ENCODE measurements at regions not wholly inside any gene's neighbourhood (a gene's known extent, or its start where the extent isn't known, plus 50 kb on each side); places are given as distances from the start of the nearest gene placed in this dataset.

DNA sequence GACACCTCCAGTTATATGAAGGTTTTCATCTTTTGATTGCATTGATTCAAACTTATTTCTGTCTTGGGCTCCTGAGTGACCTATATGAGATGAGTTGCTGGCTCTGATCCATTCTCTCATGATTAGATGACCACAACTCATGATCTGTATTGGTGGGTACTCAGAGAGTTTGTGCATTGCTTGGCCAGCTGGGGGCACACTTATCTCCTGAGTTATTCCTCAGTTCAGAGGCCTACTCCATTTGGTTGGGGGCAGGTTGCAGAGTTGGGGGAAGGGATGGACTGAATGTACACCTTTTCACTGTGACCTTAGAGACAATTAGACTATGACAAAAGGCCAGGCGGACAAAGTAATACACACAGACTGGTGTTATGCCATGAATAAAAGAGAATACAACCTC is 166.2 kb upstream of the SEMA6D start:
- DNase-seq = peak; percentile 69

DNA sequence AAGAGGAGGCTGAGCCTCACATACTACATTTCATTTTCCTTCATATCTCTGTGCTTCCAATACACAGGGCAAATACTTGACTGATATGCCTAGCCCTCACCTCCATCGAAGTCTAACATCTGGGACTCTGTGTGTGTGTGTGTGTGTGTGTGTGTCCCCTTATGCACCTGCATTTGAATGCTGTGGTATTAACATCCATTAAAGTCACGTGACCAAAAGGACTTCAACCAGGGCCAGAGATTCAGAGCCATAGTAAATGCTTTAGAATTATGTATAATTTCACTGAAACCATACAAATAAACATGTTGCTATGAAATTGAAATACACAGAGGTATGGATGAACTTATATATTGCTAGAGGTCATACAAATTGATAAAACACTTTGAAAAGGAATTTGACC is 165.8 kb upstream of the SEMA6D start:
- peak; percentile 33 for DNase-seq

DNA sequence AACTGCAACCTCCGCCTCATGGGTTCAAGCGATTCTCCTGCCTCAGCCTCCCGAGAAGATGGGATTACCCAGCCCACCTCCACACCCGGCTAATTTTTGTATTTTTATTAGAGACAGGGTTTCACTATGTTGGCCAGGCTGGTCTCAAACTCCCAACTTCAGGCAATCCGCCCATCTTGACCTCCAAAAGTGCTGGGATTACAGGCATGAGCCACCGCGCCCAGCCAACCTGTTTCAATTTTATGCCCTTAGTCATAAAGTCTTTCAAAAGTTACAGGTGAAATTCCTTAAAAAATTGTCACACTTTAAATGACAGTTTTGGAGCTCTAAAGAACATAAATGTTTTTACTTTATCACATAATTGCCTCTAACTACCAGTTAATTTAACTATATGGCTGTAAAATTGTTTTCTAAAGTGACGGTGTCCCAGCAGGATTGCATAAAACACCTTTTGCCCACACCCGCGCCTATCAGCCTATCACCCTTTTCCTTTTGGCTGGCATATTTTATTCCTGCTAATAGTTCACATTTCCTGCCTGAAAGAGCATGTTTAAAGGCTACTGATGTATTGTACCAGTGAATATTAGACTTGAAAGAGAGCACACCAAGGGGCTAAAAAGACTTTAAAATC is 164.2 kb upstream of the SEMA6D start:
- peak; percentile 16 for DNase-seq

DNA sequence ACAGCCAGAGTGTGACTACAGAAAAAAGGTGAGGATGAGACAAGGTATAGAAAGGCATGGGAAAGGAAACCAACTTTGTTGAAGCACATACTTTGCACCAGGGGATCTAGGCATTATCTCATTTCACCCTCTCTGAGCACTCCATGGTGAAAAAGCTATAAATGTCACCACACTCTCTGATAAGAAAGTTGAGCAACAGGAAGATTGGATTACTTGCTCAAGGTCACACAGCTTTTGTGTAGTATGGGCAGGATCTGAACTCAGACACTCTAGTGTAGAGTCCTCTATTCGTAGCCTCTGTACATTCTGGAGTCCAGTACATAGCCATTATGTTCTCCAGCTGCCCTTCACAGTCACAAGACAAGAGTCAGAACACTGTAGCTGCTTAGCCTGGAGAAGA is 163.4 kb upstream of the SEMA6D start:
- DNase-seq = no peak

DNA sequence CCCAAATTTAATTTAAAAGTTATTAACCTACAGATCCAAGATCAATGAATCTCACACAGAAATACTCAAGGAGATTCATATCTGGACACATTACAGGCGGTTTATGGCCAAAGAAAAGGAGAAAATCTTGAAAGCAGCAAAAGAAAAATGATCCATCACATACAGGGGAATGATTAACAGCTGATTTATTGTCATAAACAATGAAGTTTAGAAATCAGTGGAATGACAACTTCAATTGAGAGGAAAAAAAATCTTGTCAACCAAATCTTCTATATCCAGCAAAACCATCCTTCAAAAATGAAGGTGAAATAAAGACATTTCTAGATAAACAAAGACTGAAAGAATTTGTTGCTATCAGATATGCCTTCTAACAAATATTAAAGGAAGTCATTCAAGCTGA is 156.2 kb upstream of the SEMA6D start:
- peak; percentile 9 for DNase-seq

DNA sequence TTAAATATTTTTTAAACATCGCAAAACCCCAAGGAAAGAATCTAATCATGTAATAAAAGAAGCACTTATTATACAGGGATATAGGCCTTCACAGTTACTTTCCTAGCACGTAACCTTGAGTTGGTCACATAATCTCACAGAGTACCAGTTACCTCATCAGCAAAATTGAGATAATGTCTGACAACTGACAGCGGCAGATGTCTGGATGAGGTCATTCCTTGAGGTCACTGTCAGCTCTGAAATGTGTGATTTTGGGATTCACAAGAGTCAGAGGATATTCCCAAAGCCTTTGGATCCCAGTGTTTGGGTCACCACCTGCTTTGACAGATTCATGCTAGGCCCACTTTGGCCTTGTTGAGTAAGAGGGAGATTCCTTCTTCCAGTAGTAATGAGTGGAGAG is 151.4 kb upstream of the SEMA6D start:
- DNase-seq = peak; percentile 36

DNA sequence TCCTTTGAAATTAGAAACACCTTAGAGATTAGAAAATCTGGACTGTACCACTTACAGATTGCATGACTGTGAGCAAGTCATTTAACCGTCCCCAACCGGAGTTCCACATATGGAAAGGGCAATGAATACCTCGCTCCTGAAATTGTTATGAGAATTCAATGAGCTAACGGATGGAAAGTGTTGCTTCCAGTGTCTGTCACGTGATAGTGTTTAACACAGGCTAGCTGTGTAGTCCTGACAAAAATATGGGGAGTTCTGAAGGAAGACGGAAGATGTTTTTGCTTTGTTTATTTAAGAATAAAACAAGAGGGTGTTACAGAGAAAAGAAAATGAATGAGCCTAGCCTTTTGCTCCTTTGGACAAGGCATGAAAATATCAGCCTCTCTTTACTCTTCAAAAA is 150.7 kb upstream of the SEMA6D start:
- DNase-seq = no peak

DNA sequence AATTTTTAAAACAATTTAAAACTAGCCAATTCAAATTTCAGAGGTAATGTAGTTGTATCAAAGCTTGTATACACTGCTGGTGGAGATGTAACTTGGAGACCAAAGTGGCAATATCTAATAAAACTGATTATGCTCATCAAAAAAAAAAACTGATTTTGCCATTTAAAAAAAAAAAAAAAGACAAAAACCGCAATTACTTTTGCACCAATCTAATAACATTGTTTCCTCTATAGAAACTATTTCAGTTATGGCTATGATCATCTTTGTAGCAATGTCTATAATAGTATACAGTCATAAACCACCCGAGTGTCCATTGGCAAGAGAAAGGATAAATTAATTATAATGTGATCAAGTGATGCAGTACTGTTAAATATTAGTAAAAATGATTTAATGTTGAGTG is 149.3 kb upstream of the SEMA6D start:
- no peak for DNase-seq

DNA sequence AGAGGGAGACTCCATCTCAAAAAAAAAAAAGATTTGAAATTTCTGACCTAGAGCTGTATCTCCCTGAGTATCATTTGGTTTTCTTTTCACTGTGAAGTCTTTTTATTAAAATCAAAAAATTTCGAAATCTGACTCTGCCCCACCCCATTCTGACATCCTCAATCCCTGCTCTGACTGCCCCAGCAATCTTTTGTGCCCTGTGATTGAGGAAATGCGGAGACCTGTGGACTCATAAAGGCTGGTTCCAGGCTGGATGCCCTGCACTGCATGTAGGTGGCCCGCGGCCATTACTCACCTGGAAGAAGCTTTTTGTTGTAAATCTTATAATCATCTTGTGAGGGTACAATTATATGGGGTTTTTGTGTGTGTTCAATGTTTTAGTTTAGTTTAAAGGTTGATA is 147.3 kb upstream of the SEMA6D start:
- DNase-seq = no peak

DNA sequence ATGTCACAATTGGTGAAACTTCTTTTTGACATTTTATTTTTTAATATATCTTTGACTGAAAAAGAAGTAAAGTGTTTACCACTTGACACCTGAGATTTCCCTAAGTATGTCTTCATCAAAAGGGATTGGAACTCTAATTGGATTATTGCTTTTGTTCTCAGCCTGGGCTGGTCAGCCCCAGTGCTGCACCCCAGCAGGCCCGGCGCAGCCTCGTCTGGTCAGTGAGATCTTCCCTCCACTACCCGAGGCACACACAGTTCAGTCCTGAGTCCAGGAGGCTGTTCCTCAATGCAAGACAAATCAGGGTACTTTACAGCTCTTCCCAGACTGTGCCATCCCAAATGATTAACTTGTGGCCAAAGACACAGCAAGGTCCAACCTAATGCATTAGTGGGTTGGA is 146.9 kb upstream of the SEMA6D start:
- peak; percentile 10 for DNase-seq

DNA sequence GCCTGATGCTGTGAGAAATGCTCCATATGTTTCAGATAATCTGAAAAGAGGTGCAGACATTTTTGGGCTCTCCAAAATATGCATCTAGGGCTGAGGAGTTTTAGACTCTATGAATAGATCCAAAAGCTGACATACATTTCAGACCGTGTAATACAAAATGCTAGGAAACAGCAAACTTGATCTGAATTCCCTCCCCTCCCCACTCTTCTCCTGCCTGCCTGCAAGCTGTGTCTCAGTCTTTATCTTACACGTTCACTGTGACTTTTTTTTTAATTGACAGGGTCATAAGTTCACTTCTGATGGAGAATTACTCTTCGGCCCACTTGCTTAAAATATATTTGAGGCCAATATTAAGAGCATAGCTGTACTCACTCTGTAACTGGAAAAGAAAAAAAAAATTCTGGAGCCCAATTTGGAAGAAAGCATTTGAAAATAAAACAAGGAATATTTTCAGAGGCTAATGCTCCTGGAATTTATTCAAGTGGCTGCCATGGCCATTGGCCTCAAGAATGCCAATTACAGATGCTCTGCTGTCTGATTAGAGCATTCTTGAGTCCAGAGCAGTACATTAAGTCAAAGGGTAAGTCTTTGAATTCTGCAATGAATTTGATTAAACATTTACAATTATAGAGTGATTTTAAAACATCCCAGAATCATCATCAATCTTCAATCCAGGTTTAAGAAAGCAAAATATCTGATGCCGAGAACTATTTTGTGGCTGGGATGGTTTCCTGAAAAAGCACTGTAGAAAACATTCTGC is 146.2 kb upstream of the SEMA6D start:
- DNase-seq = peak; percentile 17

DNA sequence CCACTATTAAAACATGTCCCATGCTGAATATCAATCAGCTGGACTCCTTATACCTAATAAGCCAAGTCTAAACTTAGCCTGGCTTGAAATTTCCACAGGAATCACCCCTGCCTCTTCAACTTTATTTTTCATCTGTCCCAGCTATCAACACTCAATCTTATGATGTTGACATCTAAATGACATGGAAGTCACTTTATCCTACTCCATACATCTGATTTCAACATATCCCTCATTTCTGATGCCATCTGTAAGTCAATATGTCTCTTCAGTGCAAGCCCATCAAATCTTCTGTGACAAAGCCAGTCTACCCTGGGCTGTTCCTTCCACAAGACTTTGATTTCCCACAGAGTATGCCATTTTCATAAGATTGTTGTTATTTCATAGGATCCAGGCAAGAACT is 143.6 kb upstream of the SEMA6D start:
- DNase-seq = no peak

DNA sequence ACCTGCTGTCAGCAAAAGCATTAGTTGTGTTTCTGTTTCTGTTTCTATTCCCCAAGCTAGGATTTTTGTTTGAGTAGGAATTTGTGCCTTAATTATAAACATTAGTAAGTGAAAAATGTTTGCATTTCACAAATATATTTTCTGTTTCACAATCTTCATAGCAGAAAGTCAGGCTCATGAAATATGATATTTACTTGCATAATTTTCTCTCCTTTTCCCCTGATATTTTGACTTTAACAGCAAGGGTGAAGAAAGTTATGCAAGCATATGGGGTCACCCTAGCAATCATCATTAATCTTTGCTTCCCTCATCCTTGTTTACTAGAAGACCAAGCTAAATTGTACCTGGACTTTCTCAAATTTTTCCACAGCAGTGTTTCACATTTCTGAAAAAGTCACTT is 140.3 kb upstream of the SEMA6D start:
- DNase-seq = peak; percentile 23

DNA sequence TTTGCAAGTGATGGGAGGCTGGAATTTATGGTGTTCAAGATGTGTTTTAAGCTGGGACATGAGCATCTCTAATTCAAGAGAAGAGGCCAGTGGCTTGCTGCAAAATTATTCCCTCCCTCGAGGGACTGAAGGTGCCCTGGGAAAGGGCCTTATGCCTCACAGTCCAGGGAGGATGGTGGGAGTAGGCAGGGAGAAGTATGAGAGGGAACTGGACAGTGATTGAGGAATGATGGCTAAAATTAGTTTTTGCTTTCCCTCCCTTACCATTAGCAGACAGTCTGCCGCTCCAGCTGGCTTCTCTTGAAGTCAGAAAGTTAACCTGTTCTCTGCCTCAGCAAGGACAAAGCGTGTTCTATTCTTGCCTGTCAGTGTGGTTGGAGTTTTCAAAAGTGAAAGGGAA is 139.8 kb upstream of the SEMA6D start:
- peak; percentile 56 for DNase-seq

DNA sequence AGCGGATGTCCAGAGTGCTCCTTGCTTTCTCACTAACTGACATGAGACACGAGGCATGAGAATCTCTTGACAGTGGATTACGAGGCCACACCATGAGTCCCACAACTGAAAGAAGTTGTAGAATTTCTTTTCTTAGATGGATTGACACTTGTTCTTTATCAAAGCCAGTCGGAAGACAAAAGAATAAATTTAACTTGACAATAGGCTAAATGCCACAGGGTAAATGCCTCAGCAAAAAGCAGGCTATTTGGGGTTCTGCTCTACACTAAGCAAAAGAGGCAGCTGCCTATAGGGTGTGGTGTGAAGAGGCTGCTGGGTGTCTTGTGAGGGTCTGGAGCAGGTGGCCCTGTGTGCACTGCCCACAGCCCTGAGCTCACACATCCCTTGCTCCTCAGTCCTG is 135.1 kb upstream of the SEMA6D start:
- DNase-seq = no peak

DNA sequence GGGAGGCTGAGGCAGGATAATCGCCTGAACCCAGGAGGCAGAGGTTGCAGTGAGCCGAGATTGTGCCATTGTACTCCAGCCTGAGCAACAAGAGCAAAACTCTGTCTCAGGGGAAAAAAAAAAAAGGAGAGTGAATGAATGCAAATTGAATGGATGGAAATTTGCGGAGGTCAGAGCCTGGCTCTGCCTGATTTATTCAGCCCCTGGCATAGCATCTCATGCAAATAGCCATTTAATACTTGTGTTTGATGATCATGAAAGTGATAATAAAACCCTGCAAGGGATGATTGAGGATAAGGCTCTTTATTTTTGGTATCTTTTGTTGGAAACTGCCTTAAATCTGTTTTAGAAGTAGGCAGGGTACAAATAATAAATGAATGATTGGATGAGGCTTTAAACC is 133.0 kb upstream of the SEMA6D start:
- DNase-seq = no peak

DNA sequence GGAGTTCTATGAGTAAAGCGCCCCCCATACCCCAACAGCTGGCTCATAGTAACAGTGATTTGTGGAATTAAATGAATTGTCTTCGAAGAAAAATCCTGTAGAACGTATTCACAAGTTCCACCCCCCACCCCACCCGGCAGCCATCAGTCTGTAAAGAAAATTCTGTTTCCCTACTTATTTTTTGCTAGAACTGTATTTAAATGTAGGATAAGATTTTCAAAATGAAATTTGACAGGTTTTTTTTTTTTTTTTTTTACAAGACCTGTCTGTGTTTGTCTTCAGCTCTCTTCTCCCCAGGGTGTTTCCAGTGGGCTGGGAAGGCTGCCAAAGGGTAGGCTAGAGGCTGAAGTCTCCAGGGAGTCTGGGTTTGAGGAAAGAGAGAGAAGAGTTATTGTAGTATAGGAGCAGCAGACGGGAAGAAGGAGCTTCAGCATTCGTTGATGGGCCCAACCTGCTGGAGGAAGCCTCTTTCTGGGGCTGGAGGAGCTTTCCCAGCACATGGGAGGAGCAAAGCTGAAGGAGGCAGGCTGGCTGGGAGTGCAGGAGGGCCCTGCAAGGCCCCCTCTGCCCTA is 130.6 kb upstream of the SEMA6D start:
- DNase-seq = peak; percentile 100

DNA sequence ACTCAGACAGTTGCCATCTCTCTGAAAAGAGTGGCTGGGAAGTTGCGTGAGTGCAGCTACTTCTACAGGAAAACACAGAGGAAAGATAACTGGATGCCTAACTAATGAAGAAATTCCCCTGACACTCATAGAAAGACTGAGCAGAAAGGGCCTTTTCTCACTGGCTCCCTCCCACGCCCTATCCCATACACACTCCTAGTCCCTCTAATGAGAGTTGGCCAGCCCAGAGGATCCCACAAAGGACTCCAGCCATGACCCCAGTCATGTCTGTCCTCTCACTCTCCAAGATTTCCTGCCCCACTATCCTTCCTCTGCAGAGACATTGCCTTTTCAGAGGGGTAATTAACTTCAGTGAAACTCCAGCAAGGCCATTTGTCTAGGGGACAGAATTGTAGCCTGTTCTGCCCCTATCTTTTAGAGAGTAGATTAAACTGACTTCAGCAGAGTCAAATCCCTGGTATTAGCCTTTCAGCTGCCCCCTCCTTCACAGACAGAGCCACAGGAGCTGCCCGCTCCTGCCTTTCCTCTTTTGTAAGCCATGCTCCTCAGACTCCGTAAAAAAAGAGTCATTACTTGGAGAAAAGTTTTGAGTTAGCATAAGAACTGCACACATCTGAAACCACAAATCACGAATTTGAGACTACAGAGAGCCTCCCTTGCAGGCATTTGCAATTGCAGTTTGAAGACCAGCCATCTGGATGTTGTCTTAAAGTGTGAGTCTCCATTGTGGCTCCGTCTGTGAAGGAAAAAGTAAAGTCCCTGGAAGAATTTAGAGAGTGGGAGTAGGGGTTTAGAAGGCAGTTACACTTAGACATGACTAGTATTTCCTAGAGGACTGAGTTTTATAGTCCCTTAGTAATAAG is 129.1 kb upstream of the SEMA6D start:
- peak; percentile 36 for DNase-seq

DNA sequence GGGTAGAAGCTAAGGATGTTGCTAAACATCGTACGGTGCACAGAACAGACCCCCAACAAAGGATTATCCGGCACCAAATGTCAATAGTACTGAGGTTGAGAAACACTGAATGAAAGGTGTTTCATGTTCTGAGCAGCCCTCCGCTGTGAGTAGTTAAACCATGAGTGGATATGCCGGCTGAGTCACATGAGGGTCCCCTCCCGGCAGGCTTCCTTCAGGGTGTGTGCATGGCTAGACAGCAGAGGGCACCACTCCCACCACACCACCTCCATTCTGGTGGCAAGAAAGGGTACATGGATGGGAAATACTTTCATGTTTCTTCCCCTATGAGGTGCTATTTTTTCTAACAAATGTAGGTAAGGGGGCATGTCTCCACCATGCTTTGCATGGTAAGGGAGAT is 128.3 kb upstream of the SEMA6D start:
- peak; percentile 25 for DNase-seq

DNA sequence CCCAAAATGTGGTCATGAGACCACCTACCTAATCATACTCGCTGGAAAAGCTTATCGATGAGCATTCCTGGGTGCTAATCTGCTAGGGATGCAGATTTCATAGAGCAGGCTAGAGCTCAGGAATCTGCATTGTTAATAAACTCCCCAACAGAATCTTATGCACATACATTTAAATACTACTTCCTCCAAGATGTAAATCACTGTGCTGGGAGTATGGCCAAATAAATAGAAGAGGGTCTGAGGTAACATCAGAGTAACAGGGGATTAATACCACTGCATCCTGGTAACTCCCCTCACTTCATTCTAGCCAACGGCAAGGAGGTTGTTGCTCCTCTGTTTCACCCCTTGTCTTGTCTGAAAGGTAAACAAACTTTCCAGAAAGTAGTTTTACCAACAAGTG is 118.3 kb upstream of the SEMA6D start:
- DNase-seq = no peak

DNA sequence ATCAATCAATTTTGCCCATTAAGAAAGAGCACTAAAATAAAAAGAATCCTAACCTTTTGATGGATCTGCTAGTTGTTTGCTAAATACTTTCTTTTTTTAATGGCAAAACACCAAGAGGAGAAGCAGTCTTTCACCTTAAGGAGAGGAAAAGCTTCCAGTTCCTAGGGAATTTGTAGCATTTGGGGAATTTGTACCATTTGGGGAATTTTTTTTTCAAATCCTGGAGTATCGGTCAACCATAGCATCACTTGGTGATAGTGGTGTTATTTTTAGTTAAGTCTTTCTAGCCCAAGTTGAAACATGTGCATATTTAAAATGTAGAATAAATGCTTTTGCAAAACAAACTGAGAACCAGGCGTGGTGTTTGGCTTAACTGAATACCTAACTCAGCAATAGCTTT is 117.5 kb upstream of the SEMA6D start:
- DNase-seq = peak; percentile 18

DNA sequence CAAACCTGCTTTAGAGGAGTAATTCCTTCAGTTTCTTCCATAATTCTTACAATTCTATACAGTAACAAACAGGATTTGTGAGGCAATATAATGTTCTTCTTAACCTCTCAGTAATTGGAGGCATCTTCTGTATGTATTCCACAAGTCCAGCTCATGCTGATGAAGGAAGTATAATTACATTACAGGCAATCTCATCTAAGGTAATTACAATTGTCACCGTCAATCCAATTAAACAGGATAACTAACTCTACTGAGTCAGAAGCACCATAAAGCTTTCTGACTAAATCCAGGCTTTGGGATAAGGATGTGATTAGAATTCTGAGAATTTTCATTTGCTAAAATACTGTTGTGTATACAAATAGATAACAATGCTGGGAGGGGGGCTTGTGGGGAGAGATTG is 115.2 kb upstream of the SEMA6D start:
- DNase-seq = peak; percentile 50

DNA sequence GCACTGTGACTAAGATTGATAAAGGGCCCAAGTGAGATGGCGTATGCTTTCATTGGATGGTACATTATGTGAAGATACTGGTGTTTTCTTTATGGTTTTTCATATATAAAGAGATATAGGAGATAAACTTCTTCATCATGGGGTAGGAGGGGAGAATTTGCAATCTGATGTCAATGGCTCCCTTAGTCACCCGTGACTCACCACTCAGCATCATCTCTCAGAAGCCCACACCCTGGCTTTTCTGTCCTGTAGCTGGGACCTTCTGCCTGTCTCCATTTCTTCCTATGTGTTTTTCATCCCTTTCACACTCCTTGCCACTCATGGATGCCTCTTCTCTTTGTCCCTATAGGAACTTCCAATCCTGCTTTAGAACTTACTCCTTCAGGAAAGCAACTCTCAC is 114.3 kb upstream of the SEMA6D start:
- DNase-seq = no peak

DNA sequence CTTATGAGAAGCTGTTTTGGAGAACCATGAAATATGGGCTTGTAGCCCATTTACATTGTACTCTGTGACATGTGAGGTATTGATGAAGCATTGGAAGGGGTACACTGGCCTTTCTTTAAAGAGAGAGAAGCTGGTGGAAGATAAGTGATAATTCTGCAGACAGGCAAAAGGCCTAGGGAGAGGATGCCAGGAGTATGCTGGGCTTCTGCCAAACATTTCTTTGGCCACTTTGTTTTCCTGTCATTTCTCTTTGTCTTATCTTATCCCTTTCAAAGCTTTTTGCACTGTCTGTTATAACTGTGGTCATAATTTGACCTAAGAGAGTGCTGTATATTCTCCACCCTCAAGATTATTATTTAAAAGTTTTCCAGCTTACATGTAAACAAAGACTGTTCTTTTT is 109.6 kb upstream of the SEMA6D start:
- DNase-seq = peak; percentile 68
